NT2/D1 (cell line): ENCODE measurements at regions not wholly inside any gene's neighbourhood (a gene's known extent, or its start where the extent isn't known, plus 50 kb on each side); places are given as distances from the start of the nearest gene placed in this dataset.

ENCODE experiments used
- YY1 ChIP-seq: IDR thresholded peaks from 2 replicates; pipeline ENCODE4 v1.6.1; 2011; ENCODE audit not compliant: insufficient read length, insufficient read depth
- ZNF274 ChIP-seq: IDR thresholded peaks from 2 replicates; pipeline ENCODE4 v1.6.1; 2011; ENCODE audit warnings: mild to moderate bottlenecking, low read depth, low read length

- TF ChIP-seq YY1 (no peak), ZNF274 (no peak)
Observed at GRCh38 chr2:189997016-189997415, 65.5 kb downstream of the MSTN start.
